ENCODE measurements at regions not wholly inside any gene's neighbourhood (a gene's known extent, or its start where the extent isn't known, plus 50 kb on each side); places are given as distances from the start of the nearest gene placed in this dataset.

DNA sequence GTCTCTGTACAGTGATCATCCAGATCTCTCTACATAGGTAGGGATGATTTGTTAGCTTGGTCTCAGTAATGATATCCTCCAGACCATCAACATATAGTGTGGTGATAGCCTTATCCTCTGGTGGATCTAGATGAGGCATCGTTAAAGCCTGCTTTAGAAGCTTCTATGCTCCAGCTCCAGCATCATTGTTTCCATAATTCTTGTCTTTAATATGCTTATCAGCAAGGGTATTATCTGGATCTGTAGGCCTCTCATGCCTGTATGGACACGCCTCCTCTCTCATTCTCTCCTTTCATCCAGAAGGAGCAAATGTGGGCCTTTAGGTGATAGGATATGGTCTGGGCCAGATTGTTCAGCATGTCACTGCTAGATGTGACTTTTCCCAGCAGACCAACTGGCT lies 234.5 kb upstream of the CHST9 start:
- Histone ChIP-seq H3K9me3 (replicated peaks; ENCODE audit: control insufficient read depth, insufficient read depth, low read length) (no peaks in the 10 kb centered on the region), H3K4me1 (ENCODE audit: control insufficient read depth, insufficient read depth, low read length) (no peaks in the 10 kb centered on the region), H3K27me3 (replicated peaks in 1 of 2; ENCODE audit: control insufficient read depth in 2 of 2, insufficient read depth in 2 of 2, low read length in 1 of 2) (no peaks in the 10 kb centered on the region), H3K9ac (ENCODE audit: control insufficient read depth, insufficient read depth, low read length) (no peak overlapping the region), H3K4me3 (no peak overlapping the region), H3K27ac (ENCODE audit: control insufficient read depth, insufficient read depth) (no peak overlapping the region), H2AFZ (ENCODE audit: control insufficient read depth, low read depth, low read length) (no peak overlapping the region), H3K36me3 (ENCODE audit: control insufficient read depth in 2 of 2, insufficient read depth in 2 of 2, low read length in 1 of 2) (no peaks in the 10 kb centered on the region), H4K20me1 (ENCODE audit: control insufficient read depth, insufficient read depth) (no peaks in the 10 kb centered on the region), H3K4me2 (ENCODE audit: control insufficient read depth, insufficient read depth) (no peak overlapping the region), H3K79me2 (ENCODE audit: control insufficient read depth, insufficient read depth, low read length) (no peaks in the 10 kb centered on the region)
- no TSS peak for BruUV-seq (replicated peaks)
- DNase-seq (ENCODE audit: low read depth, low spot score) (no peak), FAIRE-seq (no peak), ATAC-seq (no peak)
- CTCF ChIA-PET, result no interaction called here
- SMC1A ChIA-PET (ENCODE audit: uncharacterized antibody, unreplicated experiment), result no interaction called here
- intact Hi-C loops (cut with micrococcal nuclease; ENCODE audit: unreplicated experiment), result no loop called here
- RAD21 ChIA-PET (ENCODE audit: unreplicated experiment), result no interaction called here
- WGBS (ENCODE audit: insufficient coverage, insufficient replicate concordance, low lambda C conversion rate, missing lambda C conversion rate), result 0% methylated on average over 2 of the region's 2 CpGs
- POLR2A ChIA-PET, result no interaction called here
- no peak for TF ChIP-seq RFX5 (IDR thresholded peaks at IDR 0.05; ENCODE audit: low read depth, low read length)
- TF ChIP-seq IRF5 (IDR thresholded peaks at IDR 0.05; ENCODE audit: borderline replicate concordance), result no peak
- no peak for TF ChIP-seq EP300 (IDR thresholded peaks at IDR 0.05; ENCODE audit: borderline replicate concordance in 1 of 2, control insufficient read depth in 1 of 2, low read depth in 2 of 2, low read length in 2 of 2)
- TF ChIP-seq, protein P1, sequence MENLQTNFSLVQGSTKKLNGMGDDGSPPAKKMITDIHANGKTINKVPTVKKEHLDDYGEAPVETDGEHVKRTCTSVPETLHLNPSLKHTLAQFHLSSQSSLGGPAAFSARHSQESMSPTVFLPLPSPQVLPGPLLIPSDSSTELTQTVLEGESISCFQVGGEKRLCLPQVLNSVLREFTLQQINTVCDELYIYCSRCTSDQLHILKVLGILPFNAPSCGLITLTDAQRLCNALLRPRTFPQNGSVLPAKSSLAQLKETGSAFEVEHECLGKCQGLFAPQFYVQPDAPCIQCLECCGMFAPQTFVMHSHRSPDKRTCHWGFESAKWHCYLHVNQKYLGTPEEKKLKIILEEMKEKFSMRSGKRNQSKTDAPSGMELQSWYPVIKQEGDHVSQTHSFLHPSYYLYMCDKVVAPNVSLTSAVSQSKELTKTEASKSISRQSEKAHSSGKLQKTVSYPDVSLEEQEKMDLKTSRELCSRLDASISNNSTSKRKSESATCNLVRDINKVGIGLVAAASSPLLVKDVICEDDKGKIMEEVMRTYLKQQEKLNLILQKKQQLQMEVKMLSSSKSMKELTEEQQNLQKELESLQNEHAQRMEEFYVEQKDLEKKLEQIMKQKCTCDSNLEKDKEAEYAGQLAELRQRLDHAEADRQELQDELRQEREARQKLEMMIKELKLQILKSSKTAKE (IDR thresholded peaks at IDR 0.05; ENCODE audit: low read depth, poor library complexity, severe bottlenecking), result no peak
- no peak for TF ChIP-seq CBFB (IDR thresholded peaks at IDR 0.05; ENCODE audit: low read depth)
- TF ChIP-seq IRF4 (IDR thresholded peaks at IDR 0.05; ENCODE audit: low read depth, low read length), result no peak
- in situ Hi-C loops (cut with MboI), result no loop called here

Measured in GM12878 (cell line).